ENCODE measurements at regions not wholly inside any gene's neighbourhood (a gene's known extent, or its start where the extent isn't known, plus 50 kb on each side); places are given as distances from the start of the nearest gene placed in this dataset.

DNA sequence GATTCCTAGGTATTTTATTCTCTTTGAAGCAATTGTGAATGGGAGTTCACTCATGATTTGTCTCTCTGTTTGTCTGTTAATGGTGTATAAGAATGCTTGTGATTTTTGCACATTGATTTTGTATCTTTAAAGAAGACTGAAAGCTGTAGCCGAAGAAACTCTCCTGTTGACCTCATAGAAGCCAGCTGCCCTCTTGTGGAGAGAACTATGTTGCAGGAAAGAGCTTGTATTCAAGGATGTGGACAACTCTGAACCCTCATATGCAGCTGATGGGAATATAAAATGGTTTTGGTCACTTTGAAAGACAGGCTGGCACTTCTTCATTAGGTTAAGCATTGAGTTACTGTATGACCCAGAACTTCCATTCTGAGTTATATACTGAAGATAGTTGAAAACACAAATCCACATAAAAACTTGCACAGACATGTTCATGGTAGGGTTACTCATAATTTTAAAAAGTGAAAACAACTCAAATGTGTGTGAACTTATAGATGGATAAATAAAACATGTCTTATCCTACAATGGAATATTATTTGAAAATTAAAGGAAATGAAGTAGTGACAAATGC is 65.8 kb upstream of the SLITRK6 start:
- Histone ChIP-seq H3K9me3 (ENCODE audit: insufficient read depth, low read depth, low read length) (no peaks in the 10 kb centered on the region), H3K9ac (ENCODE audit: low read depth, low read length) (no peak overlapping the region), H3K27ac (ENCODE audit: low read length) (no peak overlapping the region), H3K4me3 (ENCODE audit: low read length) (no peak overlapping the region), H3K4me1 (ENCODE audit: insufficient read depth, low read length) (no peaks in the 10 kb centered on the region), H3K27me3 (ENCODE audit: insufficient read depth, low read length) (no peaks in the 10 kb centered on the region), H3K36me3 (ENCODE audit: insufficient read depth, low read depth, low read length) (no peaks in the 10 kb centered on the region)

DNA sequence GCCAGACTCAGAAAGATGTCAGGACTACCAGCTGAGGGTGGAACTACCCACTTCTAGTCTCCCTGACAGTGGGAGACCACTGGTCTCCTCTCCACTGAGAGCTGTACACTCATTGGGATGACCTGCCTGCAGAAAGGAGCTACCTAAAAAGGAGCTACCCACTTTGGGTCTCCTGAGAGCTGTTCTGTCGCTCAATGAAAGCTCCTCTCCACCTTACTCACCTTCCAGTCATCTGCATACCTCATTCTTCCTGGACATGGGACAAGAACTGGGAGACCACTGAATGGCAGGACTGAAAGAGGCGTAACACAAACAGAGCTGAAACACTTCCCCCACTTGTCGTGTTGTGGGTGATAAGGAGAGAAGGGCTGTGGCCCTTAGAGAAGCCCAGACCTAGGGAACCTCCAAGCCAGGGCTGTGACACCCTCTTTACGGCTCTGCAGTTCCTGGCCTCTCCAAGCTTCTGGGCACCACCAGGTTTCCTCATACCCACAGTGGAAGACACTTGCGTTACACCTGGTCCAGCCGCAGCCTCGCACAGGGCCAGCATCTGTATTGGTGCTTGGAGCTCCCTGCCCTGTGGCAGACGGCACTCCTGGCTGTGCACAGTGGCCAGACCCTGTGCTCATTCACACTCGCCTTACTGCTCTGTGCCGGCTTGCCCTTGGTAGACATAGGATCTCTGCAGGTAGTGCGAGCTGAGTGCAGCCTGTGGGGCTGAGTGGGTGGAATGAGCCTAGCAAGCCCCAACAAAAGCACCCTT is 54.9 kb upstream of the SLITRK6 start:
- Histone ChIP-seq H3K4me3 (ENCODE audit: low read length) (no peak overlapping the region), H3K9me3 (ENCODE audit: insufficient read depth, low read depth, low read length) (peaks cover 48% of the 10 kb centered on the region), H3K27me3 (ENCODE audit: insufficient read depth, low read length) (no peaks in the 10 kb centered on the region), H3K9ac (ENCODE audit: low read depth, low read length) (no peak overlapping the region), H3K36me3 (ENCODE audit: insufficient read depth, low read depth, low read length) (no peaks in the 10 kb centered on the region), H3K27ac (ENCODE audit: low read length) (no peak overlapping the region), H3K4me1 (ENCODE audit: insufficient read depth, low read length) (no peaks in the 10 kb centered on the region)

DNA sequence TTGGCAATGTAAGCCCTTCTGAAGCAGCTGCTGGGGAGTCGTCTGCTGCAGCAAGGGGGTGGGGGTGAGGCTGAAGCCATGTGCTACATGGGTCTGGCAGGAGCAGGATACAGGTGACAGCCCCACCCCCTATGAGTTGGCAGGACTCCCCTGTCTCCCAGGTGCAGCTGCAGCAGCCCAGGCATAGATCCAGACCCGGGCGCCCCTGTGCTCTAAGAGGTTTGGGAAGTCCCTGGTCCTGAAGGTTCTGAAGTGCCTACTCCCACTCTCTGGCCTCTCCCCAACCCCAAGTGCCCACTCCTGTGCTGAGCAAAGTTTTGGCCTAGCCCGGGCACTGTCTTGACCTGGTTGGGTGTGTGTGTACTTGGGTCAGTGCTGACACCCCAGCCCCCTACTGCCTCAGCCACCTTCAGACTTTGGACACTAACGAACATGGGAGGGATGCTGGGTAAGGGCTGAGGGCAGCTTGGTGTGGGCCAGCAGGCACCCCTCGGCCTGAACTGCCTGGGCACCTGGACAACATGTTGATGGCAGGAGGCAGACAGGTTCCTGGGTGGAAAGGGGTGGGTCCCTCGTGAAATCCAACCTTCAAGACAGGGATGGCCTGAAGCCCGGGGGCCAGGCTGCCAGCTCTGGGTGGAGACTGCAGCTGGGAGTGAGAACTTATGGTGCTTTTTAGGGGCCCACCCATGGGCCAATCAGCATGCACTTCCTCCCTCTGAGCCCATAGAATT is 54.1 kb upstream of the SLITRK6 start:
- Histone ChIP-seq H3K27me3 (ENCODE audit: insufficient read depth, low read length) (no peaks in the 10 kb centered on the region), H3K36me3 (ENCODE audit: insufficient read depth, low read depth, low read length) (no peaks in the 10 kb centered on the region), H3K9ac (ENCODE audit: low read depth, low read length) (no peak overlapping the region), H3K4me3 (ENCODE audit: low read length) (no peak overlapping the region), H3K27ac (ENCODE audit: low read length) (no peak overlapping the region), H3K4me1 (ENCODE audit: insufficient read depth, low read length) (no peaks in the 10 kb centered on the region), H3K9me3 (ENCODE audit: insufficient read depth, low read depth, low read length) (peaks cover 53% of the 10 kb centered on the region)
